ENCODE measurements at regions not wholly inside any gene's neighbourhood (a gene's known extent, or its start where the extent isn't known, plus 50 kb on each side); places are given as distances from the start of the nearest gene placed in this dataset.
"Not testable (repeated sequence)": the region's sequence is repeated elsewhere in the genome, so short reads cannot be mapped to it uniquely, and the experiment has no call there.

GRCh38 chr2:138249207-138249606 is 252.4 kb upstream of the SPOPL start:
- POLR2A ChIA-PET = no interaction called here
- CTCF ChIA-PET = no interaction called here
- no peak for TF ChIP-seq L3MBTL2 (conservative IDR thresholded peaks at IDR 0.05)
- DNase-seq (ENCODE audit: extremely low spot score) = no peak

GRCh38 chr2:138250843-138251320 is 250.7 kb upstream of the SPOPL start:
- POLR2A ChIA-PET; DNase-seq (ENCODE audit: extremely low spot score); CTCF ChIA-PET: not testable (repeated sequence)

- no peak for DNase-seq (ENCODE audit: extremely low spot score)
- ChIA-PET POLR2A (no interaction called here), CTCF (no interaction called here)
- no peak for TF ChIP-seq TARDBP (IDR thresholded peaks at IDR 0.05)
- no peak for TF ChIP-seq SUZ12 (IDR thresholded peaks at IDR 0.05)
- no peak for TF ChIP-seq SP1 (IDR thresholded peaks at IDR 0.05)
- no peak for TF ChIP-seq NFRKB (IDR thresholded peaks at IDR 0.05)
- no peak for TF ChIP-seq CTBP1 (IDR thresholded peaks at IDR 0.05; ENCODE audit: borderline replicate concordance)
- no peak for TF ChIP-seq ELF4 (IDR thresholded peaks at IDR 0.05)
- no peak for TF ChIP-seq ARNT (IDR thresholded peaks at IDR 0.05)
- no peak for TF ChIP-seq HDGF (IDR thresholded peaks at IDR 0.05; ENCODE audit: borderline replicate concordance)
- TF ChIP-seq FOXM1 (IDR thresholded peaks at IDR 0.05; ENCODE audit: borderline replicate concordance) = no peak
- TF ChIP-seq BHLHE40 (IDR thresholded peaks at IDR 0.05; ENCODE audit: borderline replicate concordance) = no peak
- no peak for TF ChIP-seq FOXK2 (IDR thresholded peaks at IDR 0.05)
- TF ChIP-seq L3MBTL2 (conservative IDR thresholded peaks at IDR 0.05) = no peak
- TF ChIP-seq ZNF384 (IDR thresholded peaks at IDR 0.05) = no peak
- TF ChIP-seq PKNOX1 (IDR thresholded peaks at IDR 0.05) = no peak
- no peak for TF ChIP-seq FOXA1 (IDR thresholded peaks at IDR 0.05)
- no peak for TF ChIP-seq LEF1 (IDR thresholded peaks at IDR 0.05; ENCODE audit: borderline replicate concordance)
Measured at GRCh38 chr2:138252587-138252986, 249.0 kb upstream of the SPOPL start.

GRCh38 chr2:138255670-138256069 is 245.9 kb upstream of the SPOPL start:
- no peak for TF ChIP-seq ELF4 (IDR thresholded peaks at IDR 0.05)
- CTCF ChIA-PET = no interaction called here

GRCh38 chr2:138267161-138267901 is 234.2 kb upstream of the SPOPL start:
- no peak for DNase-seq (ENCODE audit: extremely low spot score)
- TF ChIP-seq LEF1 (IDR thresholded peaks at IDR 0.05; ENCODE audit: borderline replicate concordance) (no peak), CTBP1 (IDR thresholded peaks at IDR 0.05; ENCODE audit: borderline replicate concordance) (no peak), SUZ12 (IDR thresholded peaks at IDR 0.05) (no peak), BHLHE40 (IDR thresholded peaks at IDR 0.05; ENCODE audit: borderline replicate concordance) (no peak), SP1 (IDR thresholded peaks at IDR 0.05) (no peak), ARNT (IDR thresholded peaks at IDR 0.05) (no peak), ZNF384 (IDR thresholded peaks at IDR 0.05) (no peak), HDGF (IDR thresholded peaks at IDR 0.05; ENCODE audit: borderline replicate concordance) (no peak), FOXK2 (IDR thresholded peaks at IDR 0.05) (no peak), FOXM1 (IDR thresholded peaks at IDR 0.05; ENCODE audit: borderline replicate concordance) (no peak)
- CTCF ChIA-PET = no interaction called here
- POLR2A ChIA-PET = no interaction called here

More at GRCh38 chr2:138255670-138256069, 245.9 kb upstream of the SPOPL start:
- DNase-seq (ENCODE audit: extremely low spot score) = no peak
- POLR2A ChIA-PET = no interaction called here

GRCh38 chr2:138267902-138268254 is 233.7 kb upstream of the SPOPL start:
- TF ChIP-seq CTBP1 (IDR thresholded peaks at IDR 0.05; ENCODE audit: borderline replicate concordance) (no peak), ZNF384 (IDR thresholded peaks at IDR 0.05) (no peak)
- DNase-seq (ENCODE audit: extremely low spot score) = no peak
- CTCF ChIA-PET = no interaction called here
- POLR2A ChIA-PET = no interaction called here

- TF ChIP-seq NFRKB (IDR thresholded peaks at IDR 0.05) (no peak), L3MBTL2 (conservative IDR thresholded peaks at IDR 0.05) (no peak), FOXM1 (IDR thresholded peaks at IDR 0.05; ENCODE audit: borderline replicate concordance) (no peak), TARDBP (IDR thresholded peaks at IDR 0.05) (no peak)
- POLR2A ChIA-PET = no interaction called here
- no peak for DNase-seq (ENCODE audit: extremely low spot score)
- CTCF ChIA-PET = no interaction called here
Measured at GRCh38 chr2:138269765-138270164, 231.8 kb upstream of the SPOPL start.

- no peak for DNase-seq (ENCODE audit: extremely low spot score)
- POLR2A ChIA-PET = no interaction called here
- TF ChIP-seq FOXM1 (IDR thresholded peaks at IDR 0.05; ENCODE audit: borderline replicate concordance) (no peak), ELF4 (IDR thresholded peaks at IDR 0.05) (no peak), ARNT (IDR thresholded peaks at IDR 0.05) (no peak), FOXA1 (IDR thresholded peaks at IDR 0.05) (no peak), NFRKB (IDR thresholded peaks at IDR 0.05) (no peak)
- CTCF ChIA-PET = no interaction called here
Measured at GRCh38 chr2:138271467-138271866, 230.1 kb upstream of the SPOPL start.

GRCh38 chr2:138272524-138273195 is 228.9 kb upstream of the SPOPL start:
- TF ChIP-seq SP1 (IDR thresholded peaks at IDR 0.05) = no peak
- TF ChIP-seq FOXM1 (IDR thresholded peaks at IDR 0.05; ENCODE audit: borderline replicate concordance) = no peak
- TF ChIP-seq ARNT (IDR thresholded peaks at IDR 0.05) = no peak
- no peak for TF ChIP-seq CTBP1 (IDR thresholded peaks at IDR 0.05; ENCODE audit: borderline replicate concordance)
- TF ChIP-seq FOXK2 (IDR thresholded peaks at IDR 0.05) = no peak
- no peak for TF ChIP-seq NFRKB (IDR thresholded peaks at IDR 0.05)
- TF ChIP-seq ELF4 (IDR thresholded peaks at IDR 0.05) = no peak
- TF ChIP-seq HDGF (IDR thresholded peaks at IDR 0.05; ENCODE audit: borderline replicate concordance) = no peak
- TF ChIP-seq LEF1 (IDR thresholded peaks at IDR 0.05; ENCODE audit: borderline replicate concordance) = no peak
- TF ChIP-seq TARDBP (IDR thresholded peaks at IDR 0.05) = no peak
- TF ChIP-seq ZNF384 (IDR thresholded peaks at IDR 0.05) = no peak
- no peak for TF ChIP-seq PKNOX1 (IDR thresholded peaks at IDR 0.05)
- TF ChIP-seq BHLHE40 (IDR thresholded peaks at IDR 0.05; ENCODE audit: borderline replicate concordance) = no peak
- TF ChIP-seq SUZ12 (IDR thresholded peaks at IDR 0.05) = no peak
- POLR2A ChIA-PET = no interaction called here
- CTCF ChIA-PET = no interaction called here
- no peak for DNase-seq (ENCODE audit: extremely low spot score)

- DNase-seq (ENCODE audit: extremely low spot score); CTCF ChIA-PET; POLR2A ChIA-PET: not testable (repeated sequence)
Measured at GRCh38 chr2:138273280-138273679, 228.3 kb upstream of the SPOPL start.
